GM23248 (cell line): ENCODE measurements at regions not wholly inside any gene's neighbourhood (a gene's known extent, or its start where the extent isn't known, plus 50 kb on each side); places are given as distances from the start of the nearest gene placed in this dataset.

Source experiments
- DNase-seq: peaks from one replicate; pipeline ENCODE4 v3.0.0-alpha.2; 2015
- H2AFZ ChIP-seq: fragments of 200-600 bp; sonication (generic); 2 replicates; pipeline ENCODE4 v1.6.1; 2016; ENCODE audit warnings: antibody characterized with exemption
- H3F3A ChIP-seq: fragments of 200-600 bp; sonication (generic); 2 replicates; pipeline ENCODE4 v1.6.1; 2016; ENCODE audit warnings: mild to moderate bottlenecking, antibody characterized with exemption, mixed run types; ENCODE audit not compliant: insufficient read depth
- H3K27ac ChIP-seq: fragments of 200-600 bp; sonication (generic); 2 replicates; pipeline ENCODE4 v1.5.1; 2016; ENCODE audit warnings: mild to moderate bottlenecking
- H3K27me3 ChIP-seq: fragments of 200-600 bp; sonication (generic); replicated peaks from 2 replicates; pipeline ENCODE4 v1.6.1; 2016; ENCODE audit warnings: mild to moderate bottlenecking; ENCODE audit not compliant: insufficient read depth
- H3K36me3 ChIP-seq: fragments of 200-600 bp; sonication (generic); 2 replicates; pipeline ENCODE4 v1.6.1; 2016; ENCODE audit warnings: low read depth, mild to moderate bottlenecking
- H3K4me1 ChIP-seq: fragments of 200-600 bp; sonication (generic); 2 replicates; pipeline ENCODE4 v1.6.1; 2016; ENCODE audit warnings: mild to moderate bottlenecking; ENCODE audit not compliant: insufficient read depth
- H3K4me2 ChIP-seq: fragments of 200-600 bp; sonication (generic); one replicate; pipeline ENCODE4 v1.6.1; 2016; ENCODE audit warnings: mild to moderate bottlenecking; ENCODE audit not compliant: unreplicated experiment
- H3K4me3 ChIP-seq: fragments of 200-600 bp; sonication (generic); 2 replicates; pipeline ENCODE4 v1.5.1; 2016; ENCODE audit warnings: mild to moderate bottlenecking
- H3K79me2 ChIP-seq: fragments of 200-600 bp; sonication (generic); 2 replicates; pipeline ENCODE4 v1.6.1; 2016; ENCODE audit warnings: mild to moderate bottlenecking; ENCODE audit not compliant: insufficient read depth
- H3K9ac ChIP-seq: fragments of 200-600 bp; sonication (generic); 2 replicates; pipeline ENCODE4 v1.6.1; 2016; ENCODE audit warnings: mild to moderate bottlenecking
- H3K9me2 ChIP-seq: fragments of 200-600 bp; sonication (generic); 2 replicates; pipeline ENCODE4 v1.6.1; 2016; ENCODE audit warnings: mixed run types, mild to moderate bottlenecking, moderate library complexity; ENCODE audit not compliant: insufficient read depth
- H3K9me3 ChIP-seq: fragments of 200-600 bp; sonication (generic); one replicate; pipeline ENCODE4 v1.6.1; 2017; ENCODE audit warnings: low read depth
- H4K20me1 ChIP-seq: fragments of 200-600 bp; sonication (generic); 2 replicates; pipeline ENCODE4 v1.6.0; 2016; ENCODE audit not compliant: insufficient read depth
- EZH2 ChIP-seq: fragments of 200-600 bp; sonication (generic); IDR thresholded peaks from 2 replicates; pipeline ENCODE4 v1.6.1; 2018; ENCODE audit warnings: antibody characterized with exemption, mild to moderate bottlenecking; ENCODE audit not compliant: insufficient read depth, poor library complexity, severe bottlenecking
- EZH2phosphoT487 ChIP-seq: fragments of 200-600 bp; sonication (generic); IDR thresholded peaks from 2 replicates; pipeline ENCODE4 v1.6.1; 2018; ENCODE audit warnings: antibody characterized with exemption, moderate library complexity, mild to moderate bottlenecking, low read depth; ENCODE audit not compliant: insufficient read depth
- WGBS, 2 experiments: methylation state at CpG; one replicate each; pipeline ENCODE4 v1.1.6; 2015 to 2017; ENCODE audit warnings: low lambda C conversion rate in 2 of 2, low coverage in 1 of 2; ENCODE audit errors: missing lambda C conversion rate in 2 of 2; 5-methylcytosine and 5-hydroxymethylcytosine counted together
- in situ Hi-C: fragments of 300-500 bp; cut with MboI; formaldehyde crosslinking; loops from 2 replicates; pipeline ENCODE4 v1.15.0; 2020

- no peak overlapping the region for H3K27ac ChIP-seq
- no peaks in the 10 kb centered on the region for H4K20me1 ChIP-seq
- DNase-seq, result no peak
- TF ChIP-seq EZH2phosphoT487, result no peak
- no peak for TF ChIP-seq EZH2
- WGBS, 2 experiments, result 55 to 56% methylated on average over 14 of the region's 14 CpGs
- in situ Hi-C loops, result no loop called here
- no peaks in the 10 kb centered on the region for H3K4me1 ChIP-seq
- H3F3A ChIP-seq, result no peaks in the 10 kb centered on the region
- H3K9me2 ChIP-seq, result no peaks in the 10 kb centered on the region
- no peaks in the 10 kb centered on the region for H3K36me3 ChIP-seq
- H3K79me2 ChIP-seq, result no peaks in the 10 kb centered on the region
- no peak overlapping the region for H3K4me2 ChIP-seq
- no peak overlapping the region for H3K4me3 ChIP-seq
- H3K9me3 ChIP-seq, result no peaks in the 10 kb centered on the region
- H2AFZ ChIP-seq, result no peak overlapping the region
- H3K9ac ChIP-seq, result no peak overlapping the region
- H3K27me3 ChIP-seq, result no peaks in the 10 kb centered on the region
These were observed 518.5 kb downstream of the PTPRU start for GRCh38 chr1:29754573-29755375.

- Histone ChIP-seq H3K9ac (no peak overlapping the region), H4K20me1 (no peaks in the 10 kb centered on the region), H3K27me3 (no peaks in the 10 kb centered on the region), H3K9me2 (no peaks in the 10 kb centered on the region), H3K27ac (no peak overlapping the region), H3K36me3 (no peaks in the 10 kb centered on the region), H3K4me3 (no peak overlapping the region), H3F3A (no peaks in the 10 kb centered on the region), H3K4me2 (no peak overlapping the region), H2AFZ (no peak overlapping the region), H3K9me3 (no peaks in the 10 kb centered on the region), H3K4me1 (no peaks in the 10 kb centered on the region), H3K79me2 (no peaks in the 10 kb centered on the region)
- DNase-seq, result peak; percentile 3
- in situ Hi-C loops, result no loop called here
- TF ChIP-seq EZH2, result no peak
- no peak for TF ChIP-seq EZH2phosphoT487
- 3 to 7% methylated on average over 2 to 3 of the region's 3 CpGs for WGBS, 2 experiments
These were observed 517.6 kb downstream of the PTPRU start for GRCh38 chr1:29753771-29754572.

GRCh38 chr1:29753244-29753643, 516.9 kb downstream of the PTPRU start:
- H3K4me1 ChIP-seq, result no peaks in the 10 kb centered on the region
- WGBS, 2 experiments, result 0 to 13% methylated on average over 1 of the region's 1 CpG
- in situ Hi-C loops, result no loop called here

GRCh38 chr1:29752141-29752540, 515.8 kb downstream of the PTPRU start:
- no peak overlapping the region for H3K4me2 ChIP-seq
- no peaks in the 10 kb centered on the region for H3K36me3 ChIP-seq
- no peaks in the 10 kb centered on the region for H3K79me2 ChIP-seq
- in situ Hi-C loops, result no loop called here
- H3K4me3 ChIP-seq, result no peak overlapping the region
- no peaks in the 10 kb centered on the region for H3K9me3 ChIP-seq
- H3F3A ChIP-seq, result no peaks in the 10 kb centered on the region
- DNase-seq, result no peak
- no peaks in the 10 kb centered on the region for H3K27me3 ChIP-seq
- H3K27ac ChIP-seq, result no peak overlapping the region
- no peaks in the 10 kb centered on the region for H4K20me1 ChIP-seq
- 24 to 25% methylated on average over 8 of the region's 8 CpGs for WGBS, 2 experiments
- H2AFZ ChIP-seq, result no peak overlapping the region
- H3K4me1 ChIP-seq, result no peaks in the 10 kb centered on the region
- H3K9ac ChIP-seq, result no peak overlapping the region
- no peaks in the 10 kb centered on the region for H3K9me2 ChIP-seq
- no peak for TF ChIP-seq EZH2
- TF ChIP-seq EZH2phosphoT487, result no peak

More at GRCh38 chr1:29753244-29753643, 516.9 kb downstream of the PTPRU start:
- Histone ChIP-seq H3F3A (no peaks in the 10 kb centered on the region), H3K4me2 (no peak overlapping the region), H3K36me3 (no peaks in the 10 kb centered on the region), H3K9me2 (no peaks in the 10 kb centered on the region), H3K9ac (no peak overlapping the region), H2AFZ (no peak overlapping the region), H3K27me3 (no peaks in the 10 kb centered on the region), H4K20me1 (no peaks in the 10 kb centered on the region), H3K4me3 (no peak overlapping the region), H3K9me3 (no peaks in the 10 kb centered on the region), H3K27ac (no peak overlapping the region), H3K79me2 (no peaks in the 10 kb centered on the region)
- TF ChIP-seq EZH2, result no peak
- no peak for TF ChIP-seq EZH2phosphoT487
- DNase-seq, result no peak
